ENCODE measurements at regions not wholly inside any gene's neighbourhood (a gene's known extent, or its start where the extent isn't known, plus 50 kb on each side); places are given as distances from the start of the nearest gene placed in this dataset.
"Not testable (repeated sequence)": the region's sequence is repeated elsewhere in the genome, so short reads cannot be mapped to it uniquely, and the experiment has no call there.

DNA sequence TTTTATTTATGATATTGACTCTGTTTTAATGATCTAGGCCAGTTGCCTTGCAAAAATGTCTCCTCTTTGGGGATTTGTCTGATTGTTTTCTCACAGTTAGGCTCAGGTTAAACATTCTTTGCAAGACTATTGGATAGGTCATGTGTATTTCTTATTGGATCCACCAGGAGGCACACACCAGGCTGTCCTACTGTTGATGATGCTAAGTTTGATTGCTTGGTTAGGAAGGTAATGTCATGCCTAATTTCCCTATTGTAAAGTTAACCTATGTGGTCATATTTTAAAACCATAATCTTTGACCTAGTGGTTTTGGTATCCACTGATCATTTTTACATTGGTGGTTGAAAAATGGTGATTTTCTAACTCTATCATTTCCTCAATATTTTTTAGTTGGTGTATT, 137.1 kb downstream of the BRMS1L start:
- DNase-seq (ENCODE audit: low read depth, low spot score), result no peak
- TF ChIP-seq YY1 (IDR thresholded peaks at IDR 0.05; ENCODE audit: insufficient read depth, insufficient read length), result no peak
- no peak for TF ChIP-seq SUZ12 (IDR thresholded peaks at IDR 0.05; ENCODE audit: extremely low read depth, insufficient read depth, insufficient read length)
- no peak for TF ChIP-seq ZNF274 (IDR thresholded peaks at IDR 0.05; ENCODE audit: low read depth, low read length)
- no peaks in the 10 kb centered on the region for H3K9me3 ChIP-seq (ENCODE audit: insufficient read depth, low read length)

DNA sequence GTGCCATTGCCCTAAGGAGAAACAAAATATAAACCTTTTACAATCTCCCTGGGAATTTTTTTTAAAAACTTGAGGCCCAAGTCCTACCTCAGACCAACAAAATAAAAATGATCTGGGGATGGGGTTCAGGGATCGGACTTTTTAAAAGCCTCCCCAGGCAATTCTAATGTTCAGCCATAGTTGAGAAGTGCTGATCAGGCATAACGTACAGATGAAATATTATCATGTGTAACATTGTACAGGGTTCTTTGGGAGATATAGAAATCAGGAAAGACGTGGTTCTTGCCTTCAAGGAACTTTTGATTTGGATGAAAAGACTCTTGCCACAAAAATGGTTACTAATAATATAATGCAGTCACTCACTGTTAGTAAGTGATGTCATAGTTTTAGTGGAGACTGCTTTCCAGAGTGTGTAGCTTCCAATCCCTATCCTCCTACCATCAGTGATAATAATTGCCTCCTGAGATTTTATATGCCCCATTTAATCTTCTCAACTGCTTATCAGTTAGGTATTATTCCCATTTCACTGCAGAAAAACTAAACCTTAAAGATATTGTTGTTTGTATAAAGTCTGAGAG, 135.6 kb downstream of the BRMS1L start:
- no peak overlapping the region for H3K4me3 ChIP-seq (ENCODE audit: insufficient read length, low read depth)
- no peaks in the 10 kb centered on the region for H3K4me1 ChIP-seq (ENCODE audit: insufficient read depth, insufficient read length)
- no peak for DNase-seq (ENCODE audit: low read depth, low spot score)
- TF ChIP-seq ZNF274 (IDR thresholded peaks at IDR 0.05; ENCODE audit: low read depth, low read length) (no peak), SUZ12 (IDR thresholded peaks at IDR 0.05; ENCODE audit: extremely low read depth, insufficient read depth, insufficient read length) (no peak), YY1 (IDR thresholded peaks at IDR 0.05; ENCODE audit: insufficient read depth, insufficient read length) (no peak)
- H3K36me3 ChIP-seq (ENCODE audit: insufficient read depth, insufficient read length, low read length), result no peaks in the 10 kb centered on the region
- no peaks in the 10 kb centered on the region for H3K9me3 ChIP-seq (ENCODE audit: insufficient read depth, low read length)
- H3K9ac ChIP-seq (ENCODE audit: insufficient read length, low read depth), result no peak overlapping the region
- no peaks in the 10 kb centered on the region for H3K27me3 ChIP-seq (ENCODE audit: insufficient read depth, insufficient read length)

More for the DNA sequence above, 137.1 kb downstream of the BRMS1L start:
- Histone ChIP-seq H3K27me3 (ENCODE audit: insufficient read depth, insufficient read length) (no peaks in the 10 kb centered on the region), H3K9ac (ENCODE audit: insufficient read length, low read depth) (no peak overlapping the region), H3K4me1 (ENCODE audit: insufficient read depth, insufficient read length) (no peaks in the 10 kb centered on the region), H3K36me3 (ENCODE audit: insufficient read depth, insufficient read length, low read length) (no peaks in the 10 kb centered on the region), H3K4me3 (ENCODE audit: insufficient read length, low read depth) (no peak overlapping the region)

DNA sequence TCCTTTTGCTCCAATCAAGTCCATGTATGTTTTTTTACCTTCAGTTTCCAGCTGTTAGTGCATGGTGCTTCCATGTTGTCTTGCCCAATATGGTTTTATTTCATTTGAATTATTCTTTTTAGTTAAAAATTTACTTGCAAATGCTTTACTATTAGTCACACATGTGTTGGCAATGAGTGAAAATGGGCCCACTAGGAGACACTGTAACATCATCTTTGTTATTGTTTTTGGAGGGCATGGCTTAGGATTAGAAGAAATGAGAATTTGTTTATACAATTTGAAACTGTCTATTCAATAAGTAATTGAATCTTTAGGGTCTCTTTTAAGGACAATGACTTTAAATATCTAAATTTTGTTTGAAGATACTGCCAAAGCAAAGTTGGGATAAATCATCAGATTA, 133.7 kb downstream of the BRMS1L start:
- Histone ChIP-seq H3K36me3 (ENCODE audit: insufficient read depth, insufficient read length, low read length) (no peaks in the 10 kb centered on the region), H3K4me1 (ENCODE audit: insufficient read depth, insufficient read length) (peaks cover 2% of the 10 kb centered on the region), H3K9ac (ENCODE audit: insufficient read length, low read depth) (no peak overlapping the region), H3K27me3 (ENCODE audit: insufficient read depth, insufficient read length) (no peaks in the 10 kb centered on the region), H3K4me3 (ENCODE audit: insufficient read length, low read depth) (no peak overlapping the region), H3K9me3 (ENCODE audit: insufficient read depth, low read length) (no peaks in the 10 kb centered on the region)
- DNase-seq (ENCODE audit: low read depth, low spot score), result no peak
- no peak for TF ChIP-seq YY1 (IDR thresholded peaks at IDR 0.05; ENCODE audit: insufficient read depth, insufficient read length)
- TF ChIP-seq SUZ12 (IDR thresholded peaks at IDR 0.05; ENCODE audit: extremely low read depth, insufficient read depth, insufficient read length), result no peak
- TF ChIP-seq ZNF274 (IDR thresholded peaks at IDR 0.05; ENCODE audit: low read depth, low read length), result no peak

DNA sequence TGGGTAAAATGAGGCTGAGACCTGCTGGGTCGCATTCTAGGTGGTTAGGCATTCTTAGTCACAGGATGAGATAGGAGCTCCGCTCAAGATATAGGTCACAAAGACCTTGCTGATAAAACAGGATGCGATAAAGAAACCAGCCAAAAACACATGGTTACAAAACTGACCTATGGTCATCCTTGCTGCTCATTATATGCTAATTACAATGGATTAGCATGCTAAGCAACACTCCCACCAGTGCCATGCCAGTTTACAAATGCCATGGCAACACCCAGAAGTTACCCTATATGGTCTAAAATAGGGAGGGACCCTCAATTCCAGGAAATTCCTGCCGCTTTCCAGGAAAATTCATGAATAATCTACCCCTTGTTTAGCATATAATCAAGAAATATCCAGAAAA, 132.4 kb downstream of the BRMS1L start:
- no peak for DNase-seq (ENCODE audit: low read depth, low spot score)

DNA sequence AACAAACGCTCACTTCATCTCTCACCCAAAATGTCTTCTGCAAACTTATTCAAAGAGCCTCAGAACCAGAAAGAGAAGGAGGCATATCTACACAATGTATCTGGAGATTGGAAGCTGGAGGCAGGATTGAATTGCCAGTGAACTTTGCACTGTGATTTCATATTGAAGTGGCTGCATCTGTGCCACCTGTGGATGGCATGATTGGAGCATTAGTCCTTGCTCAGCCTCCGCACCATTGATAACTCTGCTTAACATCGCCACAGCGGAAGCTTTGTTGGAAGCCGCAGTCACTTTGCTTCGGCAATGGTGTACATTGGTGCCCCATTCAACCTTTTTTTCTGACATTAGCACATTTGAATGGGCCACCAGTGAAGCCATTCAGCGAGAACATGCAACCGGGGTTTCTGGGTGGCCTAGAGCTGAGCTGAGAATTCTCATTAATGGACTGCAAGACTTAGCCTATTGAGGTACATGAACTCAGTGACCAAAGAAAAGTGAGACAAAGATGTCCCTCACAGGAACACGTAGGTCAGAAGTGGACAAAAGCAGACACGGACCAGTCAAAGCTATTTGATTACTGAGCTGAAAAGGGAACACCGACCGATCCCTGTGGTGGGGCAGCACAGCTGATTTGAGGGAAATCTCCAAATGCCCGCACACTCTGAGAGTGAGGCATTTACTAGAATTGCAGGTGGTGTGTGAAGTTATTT, 130.4 kb downstream of the BRMS1L start:
- no peak for DNase-seq (ENCODE audit: low read depth, low spot score)
- H3K4me1 ChIP-seq (ENCODE audit: insufficient read depth, insufficient read length), result peaks cover 2% of the 10 kb centered on the region
- no peaks in the 10 kb centered on the region for H3K27me3 ChIP-seq (ENCODE audit: insufficient read depth, insufficient read length)
- no peak overlapping the region for H3K9ac ChIP-seq (ENCODE audit: insufficient read length, low read depth)
- no peaks in the 10 kb centered on the region for H3K36me3 ChIP-seq (ENCODE audit: insufficient read depth, insufficient read length, low read length)
- H3K4me3 ChIP-seq (ENCODE audit: insufficient read length, low read depth), result no peak overlapping the region
- TF ChIP-seq SUZ12 (IDR thresholded peaks at IDR 0.05; ENCODE audit: extremely low read depth, insufficient read depth, insufficient read length) (no peak), YY1 (IDR thresholded peaks at IDR 0.05; ENCODE audit: insufficient read depth, insufficient read length) (no peak), ZNF274 (IDR thresholded peaks at IDR 0.05; ENCODE audit: low read depth, low read length) (no peak)
- no peaks in the 10 kb centered on the region for H3K9me3 ChIP-seq (ENCODE audit: insufficient read depth, low read length)

More for the DNA sequence above, 132.4 kb downstream of the BRMS1L start:
- Histone ChIP-seq H3K27me3 (ENCODE audit: insufficient read depth, insufficient read length) (no peaks in the 10 kb centered on the region), H3K9me3 (ENCODE audit: insufficient read depth, low read length) (no peaks in the 10 kb centered on the region), H3K4me1 (ENCODE audit: insufficient read depth, insufficient read length) (peaks cover 2% of the 10 kb centered on the region), H3K4me3 (ENCODE audit: insufficient read length, low read depth) (no peak overlapping the region), H3K36me3 (ENCODE audit: insufficient read depth, insufficient read length, low read length) (no peaks in the 10 kb centered on the region), H3K9ac (ENCODE audit: insufficient read length, low read depth) (no peak overlapping the region)
- TF ChIP-seq SUZ12 (IDR thresholded peaks at IDR 0.05; ENCODE audit: extremely low read depth, insufficient read depth, insufficient read length), result no peak
- no peak for TF ChIP-seq YY1 (IDR thresholded peaks at IDR 0.05; ENCODE audit: insufficient read depth, insufficient read length)
- TF ChIP-seq ZNF274 (IDR thresholded peaks at IDR 0.05; ENCODE audit: low read depth, low read length), result no peak

DNA sequence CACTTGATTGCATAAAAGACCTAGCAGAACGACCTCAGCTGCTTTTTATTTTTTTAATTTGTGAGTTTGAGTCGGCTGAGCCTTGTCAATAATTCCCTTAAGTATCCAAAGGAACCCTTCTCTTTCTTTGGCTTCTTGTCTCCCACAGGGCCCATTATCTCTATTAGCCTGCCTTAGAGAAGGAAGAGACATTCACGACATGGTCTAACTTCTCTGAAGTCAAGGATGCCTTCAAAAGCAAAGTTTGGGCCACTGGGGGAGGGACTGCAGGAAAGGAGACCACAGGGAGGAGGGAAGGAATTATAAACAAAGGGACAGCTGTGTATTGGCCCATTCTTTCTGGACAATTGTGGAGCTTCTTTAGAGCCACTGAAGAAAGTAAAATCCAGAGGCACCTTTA, 126.4 kb downstream of the BRMS1L start:
- no peak for DNase-seq (ENCODE audit: low read depth, low spot score)
- TF ChIP-seq YY1 (IDR thresholded peaks at IDR 0.05; ENCODE audit: insufficient read depth, insufficient read length) (no peak), ZNF274 (IDR thresholded peaks at IDR 0.05; ENCODE audit: low read depth, low read length) (no peak), SUZ12 (IDR thresholded peaks at IDR 0.05; ENCODE audit: extremely low read depth, insufficient read depth, insufficient read length) (no peak)

DNA sequence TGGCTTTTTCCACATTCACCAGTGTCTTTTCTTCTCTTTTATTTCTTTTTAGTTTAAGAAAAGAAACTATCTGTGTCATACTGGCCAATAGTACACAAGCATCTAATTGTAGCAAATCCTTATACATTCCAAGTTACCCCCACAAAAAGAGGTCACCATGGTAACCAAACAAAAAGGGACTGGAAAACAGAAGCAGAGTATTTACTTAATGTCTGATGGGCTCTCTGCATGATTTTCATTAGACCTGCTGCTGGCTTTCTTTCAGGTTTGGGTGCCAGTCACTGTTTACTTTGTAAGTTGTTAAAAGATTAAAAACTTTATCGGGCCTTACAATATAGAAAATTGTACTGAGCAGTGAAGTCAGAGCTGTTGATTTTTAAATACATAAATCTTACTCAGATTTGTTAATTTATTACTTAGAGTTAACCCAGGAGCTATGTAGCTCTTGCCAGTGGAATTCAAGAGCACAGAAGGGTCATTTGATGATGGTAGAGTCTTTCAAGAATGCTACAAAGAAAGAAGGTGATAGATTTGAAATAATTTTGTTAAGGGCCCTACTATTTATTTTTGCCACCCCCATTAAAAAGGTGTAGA, 123.9 kb downstream of the BRMS1L start:
- H3K4me1 ChIP-seq (ENCODE audit: insufficient read depth, insufficient read length), result no peaks in the 10 kb centered on the region
- H3K9me3 ChIP-seq (ENCODE audit: insufficient read depth, low read length), result no peaks in the 10 kb centered on the region
- no peak for DNase-seq (ENCODE audit: low read depth, low spot score)
- H3K4me3 ChIP-seq (ENCODE audit: insufficient read length, low read depth), result no peak overlapping the region
- H3K9ac ChIP-seq (ENCODE audit: insufficient read length, low read depth), result no peak overlapping the region
- TF ChIP-seq YY1 (IDR thresholded peaks at IDR 0.05; ENCODE audit: insufficient read depth, insufficient read length), result no peak
- no peak for TF ChIP-seq SUZ12 (IDR thresholded peaks at IDR 0.05; ENCODE audit: extremely low read depth, insufficient read depth, insufficient read length)
- TF ChIP-seq ZNF274 (IDR thresholded peaks at IDR 0.05; ENCODE audit: low read depth, low read length), result no peak
- H3K36me3 ChIP-seq (ENCODE audit: insufficient read depth, insufficient read length, low read length), result no peaks in the 10 kb centered on the region
- no peaks in the 10 kb centered on the region for H3K27me3 ChIP-seq (ENCODE audit: insufficient read depth, insufficient read length)

More for the DNA sequence above, 126.4 kb downstream of the BRMS1L start:
- H3K4me1 ChIP-seq (ENCODE audit: insufficient read depth, insufficient read length), result peaks cover 2% of the 10 kb centered on the region
- no peak overlapping the region for H3K4me3 ChIP-seq (ENCODE audit: insufficient read length, low read depth)
- H3K9ac ChIP-seq (ENCODE audit: insufficient read length, low read depth), result no peak overlapping the region
- no peaks in the 10 kb centered on the region for H3K36me3 ChIP-seq (ENCODE audit: insufficient read depth, insufficient read length, low read length)
- no peaks in the 10 kb centered on the region for H3K27me3 ChIP-seq (ENCODE audit: insufficient read depth, insufficient read length)
- H3K9me3 ChIP-seq (ENCODE audit: insufficient read depth, low read length), result no peaks in the 10 kb centered on the region

DNA sequence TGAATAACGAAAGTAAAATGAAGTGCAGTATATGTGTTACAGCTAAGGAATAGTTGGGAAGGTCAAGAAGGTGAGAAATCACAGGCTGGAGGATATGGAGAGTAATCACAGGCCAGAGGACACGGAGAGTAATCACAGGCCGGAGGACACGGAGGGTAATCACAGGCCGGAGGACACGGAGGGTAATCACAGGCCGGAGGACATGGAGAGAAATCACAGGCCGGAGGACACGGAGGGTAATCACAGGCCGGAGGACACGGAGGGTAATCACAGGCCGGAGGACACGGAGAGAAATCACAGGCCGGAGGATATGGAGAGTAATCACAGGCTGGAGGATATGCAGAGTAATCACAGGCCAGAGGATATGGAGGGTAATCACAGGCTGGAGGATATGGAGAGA, 121.8 kb downstream of the BRMS1L start:
- not testable (repeated sequence) for H3K27me3 ChIP-seq (ENCODE audit: insufficient read depth, insufficient read length); H3K36me3 ChIP-seq (ENCODE audit: insufficient read depth, insufficient read length, low read length); H3K4me3 ChIP-seq (ENCODE audit: insufficient read length, low read depth); DNase-seq (ENCODE audit: low read depth, low spot score); H3K9ac ChIP-seq (ENCODE audit: insufficient read length, low read depth); H3K9me3 ChIP-seq (ENCODE audit: insufficient read depth, low read length); H3K4me1 ChIP-seq (ENCODE audit: insufficient read depth, insufficient read length)
